ENCODE measurements at regions not wholly inside any gene's neighbourhood (a gene's known extent, or its start where the extent isn't known, plus 50 kb on each side); places are given as distances from the start of the nearest gene placed in this dataset.

DNA sequence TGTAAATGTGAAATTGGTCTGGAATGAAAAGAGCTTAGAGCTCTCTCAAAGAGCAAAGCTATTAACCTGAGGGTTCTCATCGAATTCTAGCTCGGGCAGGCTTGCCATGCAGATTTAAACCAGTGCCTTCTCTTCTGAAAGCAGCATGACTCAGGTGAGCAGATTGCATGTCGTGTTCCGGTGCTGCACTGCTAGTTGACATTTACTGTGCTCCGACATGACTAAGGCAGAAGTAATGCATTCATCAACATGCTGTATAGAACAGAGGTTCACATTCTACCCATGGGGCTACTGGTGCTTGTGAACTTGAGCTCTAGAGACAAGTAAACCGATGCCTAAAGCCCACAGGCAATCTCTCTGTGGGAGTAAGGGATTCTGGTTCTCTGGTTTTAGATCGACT, 947.7 kb downstream of the EFNB2 start:
- no peak for TF ChIP-seq POLR2A (IDR thresholded peaks at IDR 0.05)
- TF ChIP-seq CTCF (IDR thresholded peaks at IDR 0.05), result no peak

Measured in lower leg skin (tissue), 3 donors.